GM23338 (cell line): ENCODE measurements at regions not wholly inside any gene's neighbourhood (a gene's known extent, or its start where the extent isn't known, plus 50 kb on each side); places are given as distances from the start of the nearest gene placed in this dataset.

Experiments
- ATAC-seq: fragments of 200-7000 bp; cut with Tn5 transposase; 3 replicates; pipeline ENCODE4 v1.9.1; 2020
- DNase-seq: peaks from one replicate; pipeline ENCODE4 v3.0.0-alpha.2; 2015; ENCODE audit warnings: low spot score
- H2AFZ ChIP-seq: fragments of 200-600 bp; sonication (generic); 2 replicates; pipeline ENCODE4 v1.8.0; 2016; ENCODE audit warnings: antibody characterized with exemption, mild to moderate bottlenecking, moderate library complexity
- H3F3A ChIP-seq: fragments of 200-600 bp; sonication (generic); replicated peaks from 2 replicates; pipeline ENCODE4 v1.8.0; 2017; ENCODE audit warnings: antibody characterized with exemption, mixed run types, low read depth
- H3K27ac ChIP-seq: fragments of 200-600 bp; sonication (generic); 2 replicates; pipeline ENCODE4 v1.6.1; 2016; ENCODE audit warnings: low read depth
- H3K27me3 ChIP-seq: fragments of 200-600 bp; sonication (generic); 2 replicates; pipeline ENCODE4 v1.8.0; 2016; ENCODE audit warnings: mild to moderate bottlenecking, mixed run types, moderate library complexity; ENCODE audit not compliant: insufficient read depth
- H3K36me3 ChIP-seq: fragments of 200-600 bp; sonication (generic); 2 replicates; pipeline ENCODE4 v1.8.0; 2016; ENCODE audit warnings: mild to moderate bottlenecking; ENCODE audit not compliant: insufficient read depth
- H3K4me1 ChIP-seq: fragments of 200-600 bp; sonication (generic); 2 replicates; pipeline ENCODE4 v1.8.0; 2016; ENCODE audit warnings: mild to moderate bottlenecking, moderate library complexity; ENCODE audit not compliant: insufficient read depth
- H3K4me2 ChIP-seq: fragments of 200-600 bp; sonication (generic); 2 replicates; pipeline ENCODE4 v1.7.1; 2017; ENCODE audit warnings: mixed run types
- H3K4me3 ChIP-seq: fragments of 200-600 bp; sonication (generic); 2 replicates; pipeline ENCODE4 v1.6.1; 2016; ENCODE audit warnings: mixed run types
- H3K79me2 ChIP-seq: fragments of 200-600 bp; sonication (generic); replicated peaks from 2 replicates; pipeline ENCODE4 v1.8.0; 2017; ENCODE audit warnings: mild to moderate bottlenecking; ENCODE audit not compliant: insufficient read depth
- H3K9me2 ChIP-seq: fragments of 200-600 bp; sonication (generic); 2 replicates; pipeline ENCODE4 v1.8.0; 2017; ENCODE audit not compliant: insufficient read depth
- H4K20me1 ChIP-seq: fragments of 200-600 bp; sonication (generic); replicated peaks from 2 replicates; pipeline ENCODE4 v1.8.0; 2017; ENCODE audit warnings: mild to moderate bottlenecking; ENCODE audit not compliant: insufficient read depth
- H3K27ac Mint-ChIP-seq: 2 replicates; pipeline ENCODE4 v1.8.0; 2020; ENCODE audit warnings: inconsistent platforms, mild to moderate bottlenecking, moderate library complexity, mixed read lengths
- H3K27me3 Mint-ChIP-seq: 3 replicates; pipeline ENCODE4 v1.8.0; 2022; ENCODE audit warnings: low read depth, mild to moderate bottlenecking, moderate library complexity, mixed read lengths, inconsistent platforms; ENCODE audit not compliant: insufficient read depth, poor library complexity
- H3K36me3 Mint-ChIP-seq: 3 replicates; pipeline ENCODE4 v1.8.0; 2021; ENCODE audit warnings: low read depth, mild to moderate bottlenecking, inconsistent platforms, moderate library complexity, mixed read lengths
- H3K4me1 Mint-ChIP-seq: 3 replicates; pipeline ENCODE4 v1.8.0; 2020; ENCODE audit warnings: mild to moderate bottlenecking, inconsistent platforms, mixed read lengths
- H3K4me3 Mint-ChIP-seq: 3 replicates; pipeline ENCODE4 v1.8.0; 2021; ENCODE audit warnings: moderate library complexity, mild to moderate bottlenecking, inconsistent platforms, mixed read lengths
- H3K9me3 Mint-ChIP-seq: 3 replicates; pipeline ENCODE4 v1.8.0; 2020; ENCODE audit warnings: moderate library complexity, mild to moderate bottlenecking, inconsistent platforms, mixed read lengths
- CREB1 ChIP-seq: fragments of 250-450 bp; sonication (Bioruptor Pico); IDR thresholded peaks from 2 replicates; pipeline ENCODE4 v1.5.0; 2020; ENCODE audit warnings: low read depth, mild to moderate bottlenecking, moderate library complexity
- ETS1 ChIP-seq: IDR thresholded peaks from 2 replicates; pipeline ENCODE4 v1.6.1; 2016; ENCODE audit warnings: antibody characterized with exemption
- EZH2 ChIP-seq: fragments of 200-600 bp; sonication (generic); IDR thresholded peaks from one replicate; pipeline ENCODE4 v1.8.0; 2017; ENCODE audit warnings: antibody characterized with exemption, mild to moderate bottlenecking, low read depth; ENCODE audit not compliant: unreplicated experiment
- POLR2AphosphoS5 ChIP-seq: IDR thresholded peaks from 2 replicates; pipeline ENCODE4 v1.6.1; 2016; ENCODE audit warnings: antibody characterized with exemption, low read depth
- REST ChIP-seq: IDR thresholded peaks from one replicate; pipeline ENCODE4 v1.6.1; 2018; ENCODE audit warnings: antibody characterized with exemption; ENCODE audit not compliant: unreplicated experiment
- ZNF114 ChIP-seq: fragments of 250-450 bp; sonication (Bioruptor Pico); IDR thresholded peaks from 2 replicates; pipeline ENCODE4 v1.5.0; 2020; ENCODE audit warnings: mild to moderate bottlenecking, moderate library complexity
- ZNF462 ChIP-seq: fragments of 250-450 bp; sonication (Bioruptor Pico); IDR thresholded peaks from 2 replicates; pipeline ENCODE4 v1.5.0; 2020; ENCODE audit warnings: mild to moderate bottlenecking, moderate library complexity

- no peak for TF ChIP-seq POLR2AphosphoS5
- no peak for TF ChIP-seq ZNF462 (CRISPR knock-in tag)
- no peak for TF ChIP-seq ZNF114
- no peak for TF ChIP-seq REST
- TF ChIP-seq EZH2: no peak
- TF ChIP-seq ETS1: no peak
- no peak for TF ChIP-seq CREB1 (CRISPR knock-in tag)
- no peaks in the 10 kb centered on the region for H3K4me1 ChIP-seq
- H3K36me3 ChIP-seq: no peaks in the 10 kb centered on the region
- no peak overlapping the region for H3K4me3 Mint-ChIP-seq
- no peaks in the 10 kb centered on the region; the same call in 1 of the 2 replicates for H3K9me2 ChIP-seq
- H3K79me2 ChIP-seq: no peaks in the 10 kb centered on the region
- no peaks in the 10 kb centered on the region for H3K9me3 Mint-ChIP-seq
- H3F3A ChIP-seq: no peaks in the 10 kb centered on the region
- no peaks in the 10 kb centered on the region for H3K4me1 Mint-ChIP-seq
- H3K27ac Mint-ChIP-seq: no peak overlapping the region
- H3K27me3 Mint-ChIP-seq: no peaks in the 10 kb centered on the region
- no peak overlapping the region for H3K4me3 ChIP-seq
- no peaks in the 10 kb centered on the region for H4K20me1 ChIP-seq
- ATAC-seq (no peak), DNase-seq (no peak)
- H3K36me3 Mint-ChIP-seq: no peaks in the 10 kb centered on the region
- no peak overlapping the region for H3K4me2 ChIP-seq
- no peak overlapping the region for H2AFZ ChIP-seq
- H3K27me3 ChIP-seq: no peaks in the 10 kb centered on the region
- H3K27ac ChIP-seq: no peak overlapping the region
These were observed 52.3 kb upstream of the MOCS2 start for GRCh38 chr5:53161876-53162275.
